ENCODE measurements at regions not wholly inside any gene's neighbourhood (a gene's known extent, or its start where the extent isn't known, plus 50 kb on each side); places are given as distances from the start of the nearest gene placed in this dataset.

- no peak overlapping the region for H3K27ac ChIP-seq (ENCODE audit: insufficient read depth, low read depth, low read length, poor library complexity, severe bottlenecking)
- no peaks in the 10 kb centered on the region for H3K36me3 ChIP-seq (ENCODE audit: control insufficient read depth, insufficient read depth, low read length)
- H3K4me1 ChIP-seq (ENCODE audit: control insufficient read depth, insufficient read depth, low read length): peaks cover 9% of the 10 kb centered on the region
- no peak overlapping the region for H3K4me3 ChIP-seq (ENCODE audit: insufficient read depth, low read depth, low read length)
- H3K27me3 ChIP-seq (ENCODE audit: control insufficient read depth, insufficient read depth, low read length, poor library complexity, severe bottlenecking): no peaks in the 10 kb centered on the region
- H3K9me3 ChIP-seq (ENCODE audit: control insufficient read depth, low read length): no peaks in the 10 kb centered on the region
- 80 to 84% methylated on average over 3 of the region's 3 CpGs for WGBS, 2 experiments
These were observed 51.1 kb upstream of the NCOA1 start for GRCh38 chr2:24439971-24440340.

- Histone ChIP-seq H3K9me3 (ENCODE audit: control insufficient read depth, low read length) (no peaks in the 10 kb centered on the region), H3K27me3 (ENCODE audit: control insufficient read depth, insufficient read depth, low read length, poor library complexity, severe bottlenecking) (no peaks in the 10 kb centered on the region), H3K36me3 (ENCODE audit: control insufficient read depth, insufficient read depth, low read length) (no peaks in the 10 kb centered on the region), H3K27ac (ENCODE audit: insufficient read depth, low read depth, low read length, poor library complexity, severe bottlenecking) (no peak overlapping the region), H3K4me1 (ENCODE audit: control insufficient read depth, insufficient read depth, low read length) (peaks cover 9% of the 10 kb centered on the region), H3K4me3 (ENCODE audit: insufficient read depth, low read depth, low read length) (no peak overlapping the region)
- 86 to 94% methylated on average over 4 of the region's 4 CpGs for WGBS, 2 experiments
These were observed 51.6 kb upstream of the NCOA1 start for GRCh38 chr2:24439280-24439970.

- no peaks in the 10 kb centered on the region for H3K9me3 ChIP-seq (ENCODE audit: control insufficient read depth, low read length)
- H3K36me3 ChIP-seq (ENCODE audit: control insufficient read depth, insufficient read depth, low read length): no peaks in the 10 kb centered on the region
- no peak overlapping the region for H3K4me3 ChIP-seq (ENCODE audit: insufficient read depth, low read depth, low read length)
- H3K27me3 ChIP-seq (ENCODE audit: control insufficient read depth, insufficient read depth, low read length, poor library complexity, severe bottlenecking): no peaks in the 10 kb centered on the region
- peaks cover 9% of the 10 kb centered on the region for H3K4me1 ChIP-seq (ENCODE audit: control insufficient read depth, insufficient read depth, low read length)
- H3K27ac ChIP-seq (ENCODE audit: insufficient read depth, low read depth, low read length, poor library complexity, severe bottlenecking): no peak overlapping the region
These were observed 52.9 kb upstream of the NCOA1 start for GRCh38 chr2:24438106-24438505.

- peaks cover 9% of the 10 kb centered on the region for H3K4me1 ChIP-seq (ENCODE audit: control insufficient read depth, insufficient read depth, low read length)
- no peak overlapping the region for H3K27ac ChIP-seq (ENCODE audit: insufficient read depth, low read depth, low read length, poor library complexity, severe bottlenecking)
- H3K4me3 ChIP-seq (ENCODE audit: insufficient read depth, low read depth, low read length): no peak overlapping the region
- H3K9me3 ChIP-seq (ENCODE audit: control insufficient read depth, low read length): no peaks in the 10 kb centered on the region
- H3K36me3 ChIP-seq (ENCODE audit: control insufficient read depth, insufficient read depth, low read length): no peaks in the 10 kb centered on the region
- WGBS, 2 experiments: 80 to 83% methylated on average over 13 of the region's 13 CpGs
- H3K27me3 ChIP-seq (ENCODE audit: control insufficient read depth, insufficient read depth, low read length, poor library complexity, severe bottlenecking): no peaks in the 10 kb centered on the region
These were observed 55.4 kb upstream of the NCOA1 start for GRCh38 chr2:24435391-24436316.

GRCh38 chr2:24434541-24434940, 56.5 kb upstream of the NCOA1 start:
- no peak overlapping the region for H3K27ac ChIP-seq (ENCODE audit: insufficient read depth, low read depth, low read length, poor library complexity, severe bottlenecking)
- WGBS, 2 experiments: 98 to 100% methylated on average over 1 of the region's 1 CpG
- peaks cover 5% of the 10 kb centered on the region for H3K4me1 ChIP-seq (ENCODE audit: control insufficient read depth, insufficient read depth, low read length)
- no peak overlapping the region for H3K4me3 ChIP-seq (ENCODE audit: insufficient read depth, low read depth, low read length)
- no peaks in the 10 kb centered on the region for H3K9me3 ChIP-seq (ENCODE audit: control insufficient read depth, low read length)
- H3K36me3 ChIP-seq (ENCODE audit: control insufficient read depth, insufficient read depth, low read length): no peaks in the 10 kb centered on the region
- no peaks in the 10 kb centered on the region for H3K27me3 ChIP-seq (ENCODE audit: control insufficient read depth, insufficient read depth, low read length, poor library complexity, severe bottlenecking)

GRCh38 chr2:24432735-24433134, 58.3 kb upstream of the NCOA1 start:
- no peaks in the 10 kb centered on the region for H3K36me3 ChIP-seq (ENCODE audit: control insufficient read depth, insufficient read depth, low read length)
- no peaks in the 10 kb centered on the region for H3K27me3 ChIP-seq (ENCODE audit: control insufficient read depth, insufficient read depth, low read length, poor library complexity, severe bottlenecking)
- no peak overlapping the region for H3K27ac ChIP-seq (ENCODE audit: insufficient read depth, low read depth, low read length, poor library complexity, severe bottlenecking)
- peaks cover 5% of the 10 kb centered on the region for H3K4me1 ChIP-seq (ENCODE audit: control insufficient read depth, insufficient read depth, low read length)
- WGBS, 2 experiments: 93 to 95% methylated on average over 3 of the region's 3 CpGs
- no peaks in the 10 kb centered on the region for H3K9me3 ChIP-seq (ENCODE audit: control insufficient read depth, low read length)
- H3K4me3 ChIP-seq (ENCODE audit: insufficient read depth, low read depth, low read length): no peak overlapping the region

- Histone ChIP-seq H3K36me3 (ENCODE audit: control insufficient read depth, insufficient read depth, low read length) (no peaks in the 10 kb centered on the region), H3K27me3 (ENCODE audit: control insufficient read depth, insufficient read depth, low read length, poor library complexity, severe bottlenecking) (no peaks in the 10 kb centered on the region), H3K4me1 (ENCODE audit: control insufficient read depth, insufficient read depth, low read length) (peaks cover 5% of the 10 kb centered on the region), H3K9me3 (ENCODE audit: control insufficient read depth, low read length) (no peaks in the 10 kb centered on the region), H3K4me3 (ENCODE audit: insufficient read depth, low read depth, low read length) (no peak overlapping the region), H3K27ac (ENCODE audit: insufficient read depth, low read depth, low read length, poor library complexity, severe bottlenecking) (no peak overlapping the region)
- 96% methylated on average over 1 of the region's 1 CpG; no CpG with 5 or more reads in 1 of the 2 experiments for WGBS, 2 experiments
These were observed 58.9 kb upstream of the NCOA1 start for GRCh38 chr2:24432121-24432520.

- WGBS, 2 experiments: 89 to 90% methylated on average over 14 of the region's 14 CpGs
- H3K27me3 ChIP-seq (ENCODE audit: control insufficient read depth, insufficient read depth, low read length, poor library complexity, severe bottlenecking): no peaks in the 10 kb centered on the region
- no peaks in the 10 kb centered on the region for H3K4me1 ChIP-seq (ENCODE audit: control insufficient read depth, insufficient read depth, low read length)
- H3K4me3 ChIP-seq (ENCODE audit: insufficient read depth, low read depth, low read length): no peak overlapping the region
- no peak overlapping the region for H3K27ac ChIP-seq (ENCODE audit: insufficient read depth, low read depth, low read length, poor library complexity, severe bottlenecking)
- no peaks in the 10 kb centered on the region for H3K36me3 ChIP-seq (ENCODE audit: control insufficient read depth, insufficient read depth, low read length)
- no peaks in the 10 kb centered on the region for H3K9me3 ChIP-seq (ENCODE audit: control insufficient read depth, low read length)
These were observed 61.6 kb upstream of the NCOA1 start for GRCh38 chr2:24429197-24430074.

- H3K27ac ChIP-seq (ENCODE audit: insufficient read depth, low read depth, low read length, poor library complexity, severe bottlenecking): no peak overlapping the region
- no peaks in the 10 kb centered on the region for H3K4me1 ChIP-seq (ENCODE audit: control insufficient read depth, insufficient read depth, low read length)
- H3K4me3 ChIP-seq (ENCODE audit: insufficient read depth, low read depth, low read length): no peak overlapping the region
- H3K9me3 ChIP-seq (ENCODE audit: control insufficient read depth, low read length): no peaks in the 10 kb centered on the region
- WGBS, 2 experiments: 88 to 96% methylated on average over 3 of the region's 3 CpGs
- no peaks in the 10 kb centered on the region for H3K27me3 ChIP-seq (ENCODE audit: control insufficient read depth, insufficient read depth, low read length, poor library complexity, severe bottlenecking)
- no peaks in the 10 kb centered on the region for H3K36me3 ChIP-seq (ENCODE audit: control insufficient read depth, insufficient read depth, low read length)
These were observed 64.1 kb upstream of the ITSN2 start for GRCh38 chr2:24424387-24424786.

- H3K27ac ChIP-seq (ENCODE audit: insufficient read depth, low read depth, low read length, poor library complexity, severe bottlenecking): no peak overlapping the region
- no peak overlapping the region for H3K4me3 ChIP-seq (ENCODE audit: insufficient read depth, low read depth, low read length)
- H3K27me3 ChIP-seq (ENCODE audit: control insufficient read depth, insufficient read depth, low read length, poor library complexity, severe bottlenecking): no peaks in the 10 kb centered on the region
- no peaks in the 10 kb centered on the region for H3K9me3 ChIP-seq (ENCODE audit: control insufficient read depth, low read length)
- H3K4me1 ChIP-seq (ENCODE audit: control insufficient read depth, insufficient read depth, low read length): no peaks in the 10 kb centered on the region
- WGBS, 2 experiments: 78 to 82% methylated on average over 3 of the region's 3 CpGs
- no peaks in the 10 kb centered on the region for H3K36me3 ChIP-seq (ENCODE audit: control insufficient read depth, insufficient read depth, low read length)
These were observed 62.8 kb upstream of the ITSN2 start for GRCh38 chr2:24423095-24423494.
